Inflammatory macrophage (primary cell): ENCODE measurements at regions not wholly inside any gene's neighbourhood (a gene's known extent, or its start where the extent isn't known, plus 50 kb on each side); places are given as distances from the start of the nearest gene placed in this dataset.
A peak's percentile ranks its signal among the peaks of the same experiment; 100 is the strongest.
"Not testable (repeated sequence)": the region's sequence is repeated elsewhere in the genome, so short reads cannot be mapped to it uniquely, and the experiment has no call there.

Experiments
- DNase-seq, 2 donors: peaks; one replicate each; pipeline ENCODE4 v3.0.0-alpha.2; 2020 to 2022

GRCh38 chr6:27804851-27805250 is 107.3 kb downstream of the OR2B2 start:
- no peak for DNase-seq

- no peak for DNase-seq
These were observed 111.3 kb downstream of the OR2B2 start for GRCh38 chr6:27800731-27801373.

GRCh38 chr6:27797960-27798359 is 114.2 kb downstream of the OR2B2 start:
- DNase-seq: no peak

GRCh38 chr6:27796736-27797481 is 115.3 kb downstream of the OR2B2 start:
- not testable (repeated sequence) for DNase-seq

- DNase-seq: peak; percentile 93 to 99
These were observed 116.3 kb downstream of the OR2B2 start for GRCh38 chr6:27795697-27796494.

- peak; percentile 76 to 87 for DNase-seq
These were observed 120.8 kb downstream of the OR2B2 start for GRCh38 chr6:27791182-27791943.

- not testable (repeated sequence) for DNase-seq
These were observed 123.8 kb downstream of the OR2B2 start for GRCh38 chr6:27788376-27788775.

GRCh38 chr6:27786048-27786447 is 126.1 kb downstream of the OR2B2 start:
- DNase-seq: no peak

- no peak for DNase-seq
These were observed 126.9 kb downstream of the OR2B2 start for GRCh38 chr6:27785294-27785693.

GRCh38 chr6:27782748-27783147 is 129.4 kb downstream of the OR2B2 start:
- no peak for DNase-seq

GRCh38 chr6:27778625-27779417 is 133.4 kb downstream of the OR2B2 start:
- no peak for DNase-seq

- peak; percentile 22 to 35 for DNase-seq
These were observed 134.4 kb downstream of the OR2B2 start for GRCh38 chr6:27777614-27778355.

GRCh38 chr6:27777126-27777525 is 135.1 kb downstream of the OR2B2 start:
- DNase-seq: no peak

- no peak for DNase-seq
These were observed 135.7 kb downstream of the OR2B2 start for GRCh38 chr6:27776504-27776903.

- peak; percentile 55 to 83 for DNase-seq
These were observed 136.4 kb downstream of the OR2B2 start for GRCh38 chr6:27775796-27776184.

- DNase-seq: not testable (repeated sequence)
These were observed 136.9 kb downstream of the OR2B2 start for GRCh38 chr6:27775138-27775795.

- not testable (repeated sequence) for DNase-seq
These were observed 138.0 kb downstream of the OR2B2 start for GRCh38 chr6:27774264-27774600.

- DNase-seq: peak; percentile 34 to 51
These were observed 138.5 kb downstream of the OR2B2 start for GRCh38 chr6:27773542-27774263.

GRCh38 chr6:27772261-27773001 is 139.8 kb downstream of the OR2B2 start:
- peak; percentile 91 to 94 for DNase-seq
